22Rv1 (cell line): ENCODE measurements at regions not wholly inside any gene's neighbourhood (a gene's known extent, or its start where the extent isn't known, plus 50 kb on each side); places are given as distances from the start of the nearest gene placed in this dataset.

Experiments used
- H3K27ac ChIP-seq: fragments of 450-650 bp; 2 replicates; pipeline ENCODE4 v1.5.1; 2017
- ZFX ChIP-seq: fragments of 450-650 bp; IDR thresholded peaks from 2 replicates; pipeline ENCODE4 v1.6.1; 2017; ENCODE audit warnings: antibody characterized with exemption, borderline replicate concordance
- TF ChIP-seq, protein P1 (sequence below): fragments of 450-650 bp; IDR thresholded peaks from 2 replicates; pipeline ENCODE4 v1.5.1; 2017; ENCODE audit warnings: mild to moderate bottlenecking

DNA sequence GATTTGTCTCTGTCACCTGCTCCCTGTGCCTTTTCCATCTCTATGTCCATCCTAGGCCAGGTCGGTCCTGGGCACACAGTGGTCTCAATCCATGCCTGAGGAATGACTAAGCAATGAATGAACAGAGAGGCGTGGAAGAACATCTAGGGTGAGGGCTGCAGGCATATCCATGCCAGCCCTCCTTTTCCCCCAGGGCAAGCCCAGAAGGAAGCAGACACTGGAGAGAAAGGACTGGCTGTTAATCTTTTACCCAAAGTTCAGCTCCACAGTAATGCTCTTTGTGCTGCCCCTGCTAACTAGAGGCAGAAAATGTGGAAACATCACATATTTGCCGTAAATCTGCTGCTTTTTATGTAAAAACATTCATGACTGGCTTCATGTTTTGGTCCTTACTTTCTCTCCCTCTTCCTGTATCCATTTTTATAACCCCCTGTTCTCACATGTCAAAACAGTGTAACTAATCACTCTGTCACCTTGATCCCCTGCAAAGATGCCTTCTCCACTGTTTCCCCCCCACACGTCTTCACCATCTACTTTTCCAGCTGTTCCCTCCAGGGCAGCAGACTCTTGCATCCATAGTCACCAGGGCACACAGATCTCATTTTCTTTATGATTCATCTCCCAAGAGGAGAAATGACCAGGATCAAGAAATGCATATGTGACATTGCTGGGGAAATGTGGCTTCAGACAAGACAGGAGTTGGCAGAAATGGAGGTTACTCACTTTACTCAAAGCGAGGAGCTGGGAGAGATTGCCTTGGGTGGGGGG is 166.4 kb upstream of the PROX1 start:
- no peak overlapping the region for H3K27ac ChIP-seq
- no peak for TF ChIP-seq ZFX
- TF ChIP-seq, protein P1, sequence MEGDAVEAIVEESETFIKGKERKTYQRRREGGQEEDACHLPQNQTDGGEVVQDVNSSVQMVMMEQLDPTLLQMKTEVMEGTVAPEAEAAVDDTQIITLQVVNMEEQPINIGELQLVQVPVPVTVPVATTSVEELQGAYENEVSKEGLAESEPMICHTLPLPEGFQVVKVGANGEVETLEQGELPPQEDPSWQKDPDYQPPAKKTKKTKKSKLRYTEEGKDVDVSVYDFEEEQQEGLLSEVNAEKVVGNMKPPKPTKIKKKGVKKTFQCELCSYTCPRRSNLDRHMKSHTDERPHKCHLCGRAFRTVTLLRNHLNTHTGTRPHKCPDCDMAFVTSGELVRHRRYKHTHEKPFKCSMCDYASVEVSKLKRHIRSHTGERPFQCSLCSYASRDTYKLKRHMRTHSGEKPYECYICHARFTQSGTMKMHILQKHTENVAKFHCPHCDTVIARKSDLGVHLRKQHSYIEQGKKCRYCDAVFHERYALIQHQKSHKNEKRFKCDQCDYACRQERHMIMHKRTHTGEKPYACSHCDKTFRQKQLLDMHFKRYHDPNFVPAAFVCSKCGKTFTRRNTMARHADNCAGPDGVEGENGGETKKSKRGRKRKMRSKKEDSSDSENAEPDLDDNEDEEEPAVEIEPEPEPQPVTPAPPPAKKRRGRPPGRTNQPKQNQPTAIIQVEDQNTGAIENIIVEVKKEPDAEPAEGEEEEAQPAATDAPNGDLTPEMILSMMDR = no peak

DNA sequence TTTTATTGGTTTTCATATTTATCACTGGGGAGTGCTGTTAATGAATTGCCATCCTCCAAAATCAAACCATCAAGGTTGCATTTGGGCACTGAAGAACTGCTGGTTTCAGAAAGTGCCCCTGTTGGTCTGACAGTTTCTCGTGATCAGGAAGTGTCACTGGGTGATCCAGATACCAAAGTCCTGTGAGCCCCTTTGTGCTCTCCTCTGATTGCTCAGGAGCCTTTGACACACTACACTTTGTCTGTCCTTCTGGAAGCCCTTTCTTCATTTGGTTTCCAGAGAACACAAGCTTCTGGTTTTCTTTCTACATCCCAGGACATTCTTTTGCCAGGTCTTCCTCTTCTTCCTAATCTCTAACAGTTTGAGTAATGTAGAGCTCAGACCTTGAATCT is 165.8 kb upstream of the PROX1 start:
- H3K27ac ChIP-seq = no peak overlapping the region
- TF ChIP-seq, protein P1 = no peak
- TF ChIP-seq ZFX = no peak

DNA sequence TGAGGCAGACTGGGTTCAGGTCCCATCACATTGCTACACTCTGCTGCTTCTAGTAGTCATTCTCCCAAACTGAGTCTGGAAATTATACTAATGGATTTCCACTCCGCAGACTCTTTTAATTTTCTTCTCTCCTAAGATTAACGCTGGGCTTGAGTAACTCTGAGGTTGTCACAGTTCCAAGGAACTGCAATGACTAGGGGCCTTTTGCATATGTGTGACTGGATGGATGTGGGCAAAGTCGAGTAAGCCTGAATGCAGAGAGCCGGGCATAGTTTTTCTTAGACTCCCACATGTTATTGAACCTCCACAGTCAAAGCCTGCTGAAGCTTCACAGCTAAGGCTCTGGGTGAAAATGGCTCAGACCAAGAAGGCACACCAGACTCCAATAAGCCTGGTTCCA is 160.9 kb upstream of the PROX1 start:
- TF ChIP-seq ZFX = no peak
- TF ChIP-seq, protein P1 = no peak
- no peak overlapping the region for H3K27ac ChIP-seq

DNA sequence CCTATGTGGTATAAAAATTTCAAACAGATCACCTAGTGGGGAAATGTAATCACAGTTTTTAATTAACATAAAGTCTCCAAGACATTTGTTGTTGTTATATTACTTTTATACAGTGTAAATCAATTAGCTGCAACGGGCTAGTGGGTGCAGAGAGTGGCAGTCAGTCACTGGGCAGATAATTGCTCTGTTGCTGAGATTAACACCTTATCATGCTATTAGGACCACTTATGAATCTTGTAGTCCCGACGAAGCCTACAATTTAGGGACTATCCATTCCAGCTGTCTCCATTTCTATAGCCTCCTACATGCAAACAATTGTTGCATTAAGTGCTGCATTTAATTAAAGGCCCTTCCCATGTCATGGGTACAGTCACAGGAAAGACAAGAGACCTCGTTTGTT is 158.9 kb upstream of the PROX1 start:
- no peak overlapping the region for H3K27ac ChIP-seq
- no peak for TF ChIP-seq ZFX
- TF ChIP-seq, protein P1 = no peak

DNA sequence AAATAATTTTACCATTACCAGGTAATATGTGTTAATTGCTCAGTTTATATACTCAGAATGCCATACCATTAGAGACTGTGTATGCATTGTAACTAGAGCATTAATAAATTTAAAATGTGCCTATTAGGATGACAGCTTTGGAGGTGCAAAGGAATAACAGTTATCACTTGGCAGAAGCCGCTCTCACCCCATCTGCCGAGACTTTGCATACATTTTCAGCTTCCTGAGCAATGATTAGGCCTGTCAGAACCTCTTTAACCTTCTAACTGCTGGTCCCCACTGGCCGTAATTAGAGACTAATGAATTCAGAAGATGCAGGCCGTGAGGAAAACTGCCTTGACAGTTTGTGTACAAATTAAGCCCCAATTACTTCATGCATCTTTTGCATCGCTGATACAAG is 158.0 kb upstream of the PROX1 start:
- H3K27ac ChIP-seq = no peak overlapping the region
- TF ChIP-seq, protein P1 = no peak
- no peak for TF ChIP-seq ZFX

DNA sequence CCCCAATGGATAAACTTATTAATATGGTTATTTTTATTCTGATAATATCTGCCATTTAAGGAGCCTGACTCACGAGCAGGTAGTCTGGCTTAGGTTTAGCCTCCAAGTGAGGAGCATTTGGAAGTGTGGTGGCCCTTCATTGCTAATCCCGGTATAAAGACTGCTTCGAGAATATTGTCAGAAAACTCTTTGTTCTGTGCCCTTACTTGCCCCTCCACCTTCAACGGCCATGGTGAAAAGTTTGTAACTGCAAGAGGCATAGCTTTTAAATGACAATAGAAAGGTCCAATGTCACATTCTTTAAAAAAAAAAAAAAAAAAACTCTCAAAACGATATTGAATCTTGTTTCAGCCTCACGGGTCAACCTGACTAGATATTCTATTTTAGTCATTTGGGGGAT is 157.4 kb upstream of the PROX1 start:
- no peak overlapping the region for H3K27ac ChIP-seq
- no peak for TF ChIP-seq ZFX
- TF ChIP-seq, protein P1 = no peak

DNA sequence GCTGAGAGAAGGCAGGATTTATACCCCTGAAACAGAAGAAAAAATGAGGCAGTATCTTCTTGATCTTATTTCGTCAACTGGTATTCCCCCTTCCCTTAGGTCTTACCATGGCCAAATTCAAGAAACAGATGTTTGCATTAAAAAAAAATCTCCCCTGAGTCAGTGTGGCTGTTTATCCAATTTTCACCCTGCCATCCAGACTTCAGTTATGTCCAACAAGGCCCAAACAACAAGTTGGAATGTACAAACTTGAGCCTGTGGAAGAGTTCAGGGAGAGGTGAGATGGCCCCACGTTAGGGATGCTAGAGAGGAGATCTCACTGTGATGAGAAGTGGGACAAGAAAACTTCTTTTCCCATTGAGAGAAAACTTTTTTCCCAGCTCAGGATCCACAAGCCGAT is 147.2 kb upstream of the PROX1 start:
- TF ChIP-seq ZFX = no peak
- TF ChIP-seq, protein P1 = no peak

More for the DNA sequence above, 147.2 kb upstream of the PROX1 start:
- no peak overlapping the region for H3K27ac ChIP-seq
